Activated T-helper 9 cell treated with anti-CD3 and anti-CD28 coated beads, Interleukin-2, amount 50 U/mL, for 16 hours (primary cell): ENCODE measurements at regions not wholly inside any gene's neighbourhood (a gene's known extent, or its start where the extent isn't known, plus 50 kb on each side); places are given as distances from the start of the nearest gene placed in this dataset.
"Not testable (repeated sequence)": the region's sequence is repeated elsewhere in the genome, so short reads cannot be mapped to it uniquely, and the experiment has no call there.

Experiments used
- DNase-seq: peaks from one replicate; pipeline ENCODE4 v3.0.0-alpha.2; 2020; ENCODE audit warnings: low read depth

DNA sequence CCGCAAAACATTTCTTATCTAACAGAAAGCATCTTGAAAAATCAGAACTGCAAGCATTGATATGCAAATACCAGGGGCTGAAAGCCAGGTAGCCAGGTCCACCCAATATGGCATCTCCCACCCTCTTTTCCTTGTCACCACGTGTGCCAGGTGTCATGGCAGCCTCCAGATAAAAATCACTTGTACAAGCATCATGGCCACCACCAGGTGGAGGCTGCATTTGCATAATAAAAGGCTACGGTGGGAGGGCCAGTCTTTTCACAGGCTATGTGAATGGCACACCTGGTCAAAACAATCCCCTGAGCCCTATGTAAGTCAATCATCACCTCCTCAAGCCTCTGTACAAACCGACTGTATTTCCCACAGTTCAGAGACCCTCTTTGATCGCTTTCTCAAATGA is 1233.1 kb upstream of the ALCAM start:
- DNase-seq: no peak

GRCh38 chr3:104137116-104137515 is 1229.6 kb upstream of the ALCAM start:
- DNase-seq: no peak

- DNase-seq: no peak
These were observed 1221.5 kb upstream of the ALCAM start for GRCh38 chr3:104145164-104145563.

DNA sequence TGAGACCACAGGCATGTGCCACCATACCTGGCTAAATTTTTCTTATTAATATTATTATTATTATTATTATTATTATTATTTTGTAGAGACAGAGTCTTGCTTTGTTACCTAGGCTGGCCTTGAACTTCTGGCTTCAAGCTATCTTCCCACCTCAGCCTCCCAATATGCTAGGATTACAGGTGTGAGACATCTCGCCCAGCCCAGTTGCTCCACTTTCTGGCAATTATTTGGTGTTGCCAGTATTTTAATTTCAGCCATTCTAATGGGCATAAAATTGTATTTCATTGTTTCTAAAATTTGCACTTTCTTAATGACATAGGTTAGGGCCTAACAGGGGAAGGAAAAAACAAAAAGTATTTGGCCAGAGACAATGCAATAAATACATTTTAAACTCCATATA is 1217.6 kb upstream of the ALCAM start:
- no peak for DNase-seq

- DNase-seq: no peak
These were observed 1216.0 kb upstream of the ALCAM start for GRCh38 chr3:104150724-104151123.

DNA sequence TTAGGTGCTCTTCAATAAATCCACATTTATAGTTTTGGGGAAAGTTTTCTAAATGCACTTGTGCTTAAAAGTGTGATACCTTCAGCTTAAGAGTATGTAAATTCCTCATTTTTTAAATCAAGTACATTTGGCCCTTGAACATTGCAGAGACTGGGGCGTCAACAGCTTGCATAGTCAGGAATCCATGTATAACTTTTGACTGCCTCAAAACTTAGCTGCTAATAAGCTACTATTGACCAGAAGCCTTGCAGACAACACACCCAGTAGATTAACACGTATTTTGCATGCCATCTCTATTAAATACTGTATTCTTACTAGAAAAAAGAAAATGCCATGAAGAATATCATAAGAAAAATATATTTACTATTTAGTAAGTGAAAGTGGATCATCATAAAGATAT is 1211.8 kb upstream of the ALCAM start:
- DNase-seq: no peak

GRCh38 chr3:104165866-104166265 is 1200.8 kb upstream of the ALCAM start:
- no peak for DNase-seq

GRCh38 chr3:104168386-104168785 is 1198.3 kb upstream of the ALCAM start:
- DNase-seq: no peak

DNA sequence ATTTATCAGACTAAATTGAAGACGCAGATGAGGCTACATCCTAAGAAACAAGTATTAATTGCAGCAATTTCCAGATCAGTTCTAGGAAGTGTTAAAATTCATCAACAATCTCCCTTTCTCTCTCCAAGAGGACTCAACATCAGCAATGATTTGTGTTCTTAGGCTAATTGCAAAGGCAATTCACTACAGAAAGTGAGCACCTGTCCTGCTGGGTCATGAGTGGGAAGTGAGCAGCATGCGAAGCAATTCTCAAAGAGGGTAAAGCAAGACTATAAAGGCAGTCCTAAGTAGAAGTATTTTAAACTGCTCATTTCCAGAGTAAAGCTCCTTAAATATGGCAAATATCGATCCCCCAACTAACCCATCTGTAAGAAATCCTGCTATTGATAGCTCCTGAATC is 1191.0 kb upstream of the ALCAM start:
- DNase-seq: no peak

- DNase-seq: no peak
These were observed 1190.0 kb upstream of the ALCAM start for GRCh38 chr3:104176706-104177105.

DNA sequence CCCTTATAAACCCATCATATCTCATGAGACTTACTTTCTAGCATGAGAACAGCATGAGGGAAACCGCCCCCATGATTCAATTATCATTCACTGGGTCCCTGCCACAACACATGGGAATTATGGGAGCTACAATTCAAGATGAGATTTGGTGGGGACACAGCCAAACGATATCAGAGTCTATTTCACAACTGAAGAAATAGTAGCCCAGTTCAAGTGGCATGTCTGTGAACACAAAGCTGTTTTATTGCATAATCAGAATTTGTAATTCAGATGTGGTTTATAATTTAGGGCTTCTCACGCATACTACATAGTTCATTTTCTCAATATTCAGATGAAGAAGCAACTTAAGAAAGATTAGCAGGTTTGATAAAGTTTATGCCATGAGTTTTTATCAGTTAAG is 1188.0 kb upstream of the ALCAM start:
- no peak for DNase-seq

GRCh38 chr3:104180906-104181305 is 1185.8 kb upstream of the ALCAM start:
- DNase-seq: no peak

DNA sequence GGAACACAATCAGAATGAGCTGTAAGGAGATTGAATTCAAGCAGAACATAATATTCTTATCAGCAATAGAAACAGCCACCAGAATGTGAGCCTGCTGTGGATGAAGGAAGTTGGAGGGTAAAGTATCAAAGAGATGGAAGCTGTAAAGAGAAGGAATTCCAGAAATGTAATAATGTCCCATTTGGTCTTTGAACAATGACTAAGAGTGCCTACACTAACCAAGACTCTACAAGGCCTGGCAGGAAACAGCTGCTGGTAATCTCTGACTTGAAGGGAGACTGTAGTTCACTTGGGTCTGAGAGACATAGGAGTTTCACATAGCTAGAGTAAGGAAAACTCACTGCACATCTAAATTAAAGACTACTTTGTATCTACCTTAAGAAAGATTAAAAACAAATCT is 1176.0 kb upstream of the ALCAM start:
- DNase-seq: no peak

DNA sequence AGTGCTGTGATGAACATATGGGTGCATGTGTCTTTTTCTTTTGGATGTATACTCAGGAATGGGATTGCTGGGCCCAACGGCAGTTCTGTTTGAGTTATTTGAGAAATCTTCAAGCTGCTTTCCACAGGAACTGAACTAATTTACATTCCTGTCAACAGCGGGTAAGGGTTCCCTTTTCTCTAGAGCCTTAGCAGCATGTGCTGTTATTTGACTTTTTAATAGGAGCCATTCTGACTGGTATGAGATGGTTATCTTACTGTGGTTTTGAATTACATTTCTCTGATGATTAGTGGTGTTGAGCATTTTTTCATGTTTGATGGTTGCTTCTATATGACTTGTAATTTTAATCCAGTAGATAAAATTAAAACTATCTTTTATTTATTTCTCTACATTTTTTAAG is 1168.6 kb upstream of the ALCAM start:
- no peak for DNase-seq

- DNase-seq: no peak
These were observed 1159.8 kb upstream of the ALCAM start for GRCh38 chr3:104206925-104207324.

GRCh38 chr3:104214277-104214676 is 1152.4 kb upstream of the ALCAM start:
- DNase-seq: no peak

- no peak for DNase-seq
These were observed 1151.8 kb upstream of the ALCAM start for GRCh38 chr3:104214937-104215336.

GRCh38 chr3:104219046-104219445 is 1147.7 kb upstream of the ALCAM start:
- DNase-seq: not testable (repeated sequence)

DNA sequence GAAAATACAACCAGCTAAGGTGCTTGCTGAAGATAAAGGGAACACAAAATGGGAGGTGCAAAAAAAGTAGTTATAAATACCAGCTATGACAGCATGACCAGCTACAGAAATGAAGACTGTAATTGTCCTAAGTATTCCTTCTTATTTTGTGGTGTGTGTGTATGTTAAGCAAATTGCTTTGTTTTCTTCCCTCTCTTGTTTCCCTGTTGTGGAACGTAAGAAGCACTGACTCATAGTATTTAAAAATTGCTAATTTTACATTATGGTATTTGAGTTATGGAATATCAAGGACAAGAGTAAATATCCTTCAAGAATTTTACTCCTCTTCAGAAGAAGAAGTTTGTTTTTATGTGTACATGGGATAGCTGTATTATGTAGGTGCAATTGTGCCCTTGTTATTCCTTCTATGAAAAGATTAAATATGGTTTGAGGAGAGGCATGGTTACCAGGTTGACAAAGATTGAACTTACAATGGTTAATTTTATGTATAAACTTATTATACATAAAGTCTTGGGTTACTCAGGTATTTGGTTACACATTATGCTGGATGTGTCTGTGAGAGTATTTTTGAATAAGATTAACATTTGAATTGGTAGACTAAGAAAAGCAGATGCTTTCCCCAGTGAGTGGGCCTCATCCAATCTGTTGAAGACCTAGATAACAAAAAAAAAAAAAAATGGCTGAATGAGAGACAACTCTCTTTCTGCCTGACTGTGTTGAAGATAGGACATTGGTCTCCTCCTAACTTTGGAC is 1132.1 kb upstream of the ALCAM start:
- DNase-seq: no peak

- DNase-seq: no peak
These were observed 1122.0 kb upstream of the ALCAM start for GRCh38 chr3:104244680-104245220.

GRCh38 chr3:104245261-104245660 is 1121.4 kb upstream of the ALCAM start:
- DNase-seq: no peak

DNA sequence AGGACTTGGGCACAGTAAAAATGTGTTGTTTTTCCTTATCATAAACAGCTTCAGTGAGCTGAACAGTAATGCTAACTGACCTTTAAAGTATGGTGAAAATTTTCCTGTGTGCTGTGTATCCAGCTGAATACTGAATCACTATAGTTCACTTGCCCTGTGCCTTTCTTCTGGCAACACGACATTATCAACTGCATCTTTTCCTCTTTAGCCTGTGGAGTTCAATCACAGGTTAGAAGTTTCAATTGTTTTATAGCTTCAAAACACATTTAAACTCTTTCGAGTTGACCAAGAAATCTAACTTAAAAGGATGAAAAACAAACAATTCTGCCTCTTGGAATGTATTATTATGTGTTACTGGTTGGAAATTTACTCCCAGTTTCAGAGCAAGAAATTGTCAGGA is 1120.7 kb upstream of the ALCAM start:
- no peak for DNase-seq

GRCh38 chr3:104257486-104257885 is 1109.2 kb upstream of the ALCAM start:
- DNase-seq: no peak

- DNase-seq: no peak
These were observed 1103.2 kb upstream of the ALCAM start for GRCh38 chr3:104263477-104263876.
